SKM-1 treated with dmso at 0.1 percent for 144 hours (cell line): ENCODE measurements at regions not wholly inside any gene's neighbourhood (a gene's known extent, or its start where the extent isn't known, plus 50 kb on each side); places are given as distances from the start of the nearest gene placed in this dataset.
"Not testable (repeated sequence)": the region's sequence is repeated elsewhere in the genome, so short reads cannot be mapped to it uniquely, and the experiment has no call there.

ENCODE experiments used
- DNase-seq: peaks from one replicate; lab custom pipeline; 2025; ENCODE audit not compliant: unreplicated experiment; lab: John Stamatoyannopoulos, UW

- peak; percentile 22 for DNase-seq
Measured at GRCh38 chr2:81389203-81389602, 1084.7 kb upstream of the LRRTM1 start.

GRCh38 chr2:81363800-81364199 lies 1059.2 kb upstream of the LRRTM1 start:
- no peak for DNase-seq

GRCh38 chr2:81362468-81362867 lies 1057.9 kb upstream of the LRRTM1 start:
- DNase-seq, result not testable (repeated sequence)

- DNase-seq, result no peak
Measured at GRCh38 chr2:81355436-81355835, 1050.9 kb upstream of the LRRTM1 start.

DNA sequence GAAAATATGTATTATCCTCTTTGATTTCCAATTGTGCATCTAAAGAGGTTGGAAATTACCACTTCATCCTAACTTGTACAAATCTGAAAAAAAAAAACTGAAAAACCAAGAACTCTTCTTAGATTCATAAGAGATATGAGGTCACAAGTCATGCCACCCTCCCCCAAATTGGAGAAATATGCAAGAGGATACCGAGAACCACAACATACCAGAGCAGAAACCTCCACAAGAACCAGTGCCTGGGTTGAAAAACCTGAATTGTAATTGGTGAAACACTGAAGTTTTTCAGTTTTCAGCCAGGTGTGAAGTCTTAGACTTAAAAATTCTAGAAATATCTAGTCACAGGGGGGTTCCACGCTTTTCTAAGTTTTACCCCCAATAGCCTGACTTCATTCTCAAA lies 1029.5 kb upstream of the LRRTM1 start:
- no peak for DNase-seq

DNA sequence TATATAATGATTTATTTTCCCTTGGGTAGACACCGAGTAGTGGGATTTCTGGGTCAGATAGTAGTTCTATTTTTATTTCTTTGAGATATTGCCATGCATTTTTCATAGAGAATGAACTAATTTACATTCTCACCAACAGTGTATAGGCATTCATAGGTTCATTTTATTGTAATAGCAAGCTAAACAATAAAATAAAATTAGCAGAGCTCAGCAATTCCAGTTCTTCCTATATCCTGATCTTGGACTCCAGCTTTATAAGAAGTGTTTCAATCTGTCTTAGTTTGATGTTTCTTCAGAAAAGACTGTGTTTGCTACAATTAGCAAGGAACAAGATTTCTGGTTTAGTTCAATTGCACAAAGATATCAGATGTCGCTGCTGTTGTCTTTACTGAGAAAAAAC lies 1024.4 kb upstream of the LRRTM1 start:
- DNase-seq, result no peak

DNA sequence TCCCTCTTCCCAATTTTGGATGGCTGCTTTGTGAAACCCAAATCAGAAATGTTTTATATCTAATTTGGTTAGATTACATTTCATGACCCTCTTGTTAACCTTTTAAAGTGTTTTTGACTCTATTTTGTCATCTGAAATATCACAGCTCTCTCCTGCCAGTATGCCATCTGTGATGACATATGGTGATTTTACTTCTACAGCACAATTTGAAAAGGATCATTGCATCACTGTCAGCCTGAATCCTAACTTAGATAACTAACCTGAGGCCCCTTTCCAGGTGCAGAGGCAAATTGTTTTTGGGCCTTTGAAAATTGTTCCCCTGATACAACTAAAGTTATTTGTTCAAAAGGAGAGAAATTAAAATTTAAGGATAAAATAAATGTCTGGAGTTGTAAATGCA lies 1023.4 kb upstream of the LRRTM1 start:
- no peak for DNase-seq

DNA sequence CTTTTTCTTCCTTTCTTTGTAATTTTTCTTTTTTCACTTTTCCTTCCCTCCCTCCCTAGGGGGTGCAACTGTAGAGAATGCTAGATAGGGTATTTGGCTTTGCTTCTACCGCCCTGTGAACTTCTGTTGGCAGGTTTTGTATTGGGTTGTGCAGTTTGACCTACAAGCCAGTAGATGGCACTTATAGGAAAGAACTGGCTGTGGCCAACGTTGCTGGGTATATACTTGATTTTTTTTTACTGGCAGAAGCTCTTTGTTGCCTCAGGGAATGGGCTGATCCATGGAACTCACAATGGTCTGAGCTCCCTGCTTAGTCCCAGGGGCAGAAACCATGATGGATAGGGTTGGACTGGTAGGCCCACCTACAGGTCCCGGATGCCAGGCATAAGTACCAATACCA lies 1019.5 kb upstream of the LRRTM1 start:
- DNase-seq, result peak; percentile 36

GRCh38 chr2:81304154-81304830 lies 999.7 kb upstream of the LRRTM1 start:
- no peak for DNase-seq

DNA sequence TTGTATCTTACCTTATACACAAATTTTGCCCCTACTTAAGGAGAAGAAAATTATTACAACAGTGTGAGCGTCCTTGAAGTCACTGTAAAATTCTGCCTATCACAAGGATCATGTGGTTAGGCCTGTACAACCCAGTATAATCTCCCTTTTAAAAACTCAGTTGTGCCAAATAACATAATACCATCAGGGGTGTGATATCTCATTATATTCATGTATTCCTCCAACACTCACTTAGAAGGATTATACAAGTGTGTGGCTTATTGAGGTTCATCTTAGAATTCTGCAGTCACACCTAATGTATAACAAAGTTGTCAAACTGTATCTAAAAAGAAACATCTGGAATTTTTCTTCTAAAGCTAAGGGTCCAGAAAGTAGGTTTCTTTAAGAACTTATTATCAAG lies 998.8 kb upstream of the LRRTM1 start:
- no peak for DNase-seq

DNA sequence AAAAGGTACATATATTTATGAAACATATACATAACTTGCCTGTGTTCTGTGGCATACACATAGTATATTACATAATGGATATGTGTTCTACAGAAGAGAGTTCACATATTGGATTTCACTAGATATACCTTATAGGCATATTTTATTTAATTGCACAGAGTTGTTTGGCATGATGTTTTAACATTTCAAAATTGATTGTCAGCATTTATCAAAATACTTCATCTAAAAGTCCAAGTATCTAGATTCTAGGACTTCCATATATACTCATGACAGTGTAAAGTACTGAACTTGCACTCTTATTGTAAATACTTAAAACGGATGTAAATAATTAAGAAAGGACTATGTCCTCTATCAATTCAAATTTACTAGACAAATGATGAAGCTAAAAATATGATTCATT lies 995.3 kb upstream of the LRRTM1 start:
- no peak for DNase-seq

DNA sequence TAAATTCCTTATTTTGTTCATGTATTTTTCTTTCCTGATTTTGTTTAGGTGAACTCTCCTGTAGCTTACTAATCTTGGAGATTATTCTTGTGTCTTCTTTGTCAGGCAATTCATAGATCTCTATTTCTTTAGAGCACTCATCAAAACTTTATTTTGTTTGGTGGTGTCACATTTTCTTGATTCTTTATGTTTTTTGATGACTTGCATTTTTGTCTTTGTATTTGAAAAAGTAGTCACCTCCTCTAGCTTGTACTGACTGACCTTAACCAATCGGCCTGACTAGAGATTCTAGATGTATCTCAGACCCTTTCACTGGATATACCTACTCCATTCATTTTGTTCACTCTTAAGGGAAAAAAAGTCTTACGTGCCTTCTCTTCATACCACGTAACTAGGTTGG lies 986.3 kb upstream of the LRRTM1 start:
- no peak for DNase-seq

DNA sequence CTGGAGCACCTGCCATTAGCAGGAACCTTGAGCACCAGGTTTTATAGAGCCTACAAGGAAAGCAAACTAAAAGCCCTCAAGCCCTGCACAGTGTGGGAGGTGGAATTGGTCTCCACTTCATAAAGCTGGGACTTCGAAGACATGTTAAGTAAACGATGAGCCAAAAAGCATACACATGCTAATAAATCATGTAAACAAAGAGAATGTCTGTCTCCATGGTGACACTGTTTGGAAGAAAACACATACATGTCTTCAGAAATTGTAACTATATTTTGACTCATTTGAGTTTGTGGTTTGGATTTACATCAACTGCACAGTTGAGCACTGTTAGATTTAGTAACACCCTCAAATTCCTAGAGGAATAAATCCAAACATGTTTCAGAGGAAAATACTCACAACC lies 978.5 kb upstream of the LRRTM1 start:
- no peak for DNase-seq

GRCh38 chr2:81282151-81282769 lies 977.7 kb upstream of the LRRTM1 start:
- DNase-seq, result no peak

DNA sequence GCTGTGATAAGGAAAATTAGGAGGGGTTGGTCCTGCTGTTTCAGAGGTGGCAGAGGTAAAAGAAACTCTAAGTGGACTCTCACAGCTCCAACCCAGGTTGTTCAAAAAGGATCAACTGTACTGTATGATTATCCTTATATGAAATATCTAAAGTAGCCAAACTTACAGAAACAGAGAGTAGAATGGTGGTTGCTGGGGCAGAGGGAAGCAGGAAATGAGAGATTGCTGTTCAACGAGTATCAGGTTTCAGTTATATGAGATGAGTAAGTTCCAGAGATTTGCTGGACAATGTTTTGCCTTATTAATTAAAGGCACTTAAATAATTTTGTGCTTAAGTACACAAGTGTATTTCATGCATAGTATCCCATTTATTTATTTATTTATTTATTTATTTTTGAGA lies 972.0 kb upstream of the LRRTM1 start:
- no peak for DNase-seq

- peak; percentile 49 for DNase-seq
Measured at GRCh38 chr2:81266106-81266505, 961.6 kb upstream of the LRRTM1 start.

DNA sequence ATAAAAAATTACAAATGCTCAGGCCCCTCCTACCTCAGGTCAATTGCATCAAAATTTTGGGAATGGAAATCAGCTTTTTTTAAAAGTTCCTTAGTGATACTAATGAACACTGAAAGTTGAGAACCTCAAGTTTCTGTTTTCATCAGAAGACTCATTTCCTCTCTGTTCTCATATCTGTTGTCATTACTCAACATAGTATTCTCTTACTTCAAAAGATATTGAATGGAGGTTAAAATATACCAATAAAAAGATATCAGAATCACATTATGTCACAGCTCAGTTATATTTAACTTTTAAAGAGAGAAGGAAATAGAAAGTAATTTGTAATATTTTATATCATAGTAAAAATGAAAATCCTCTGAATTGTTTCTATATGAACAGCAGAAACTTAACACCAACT lies 959.4 kb upstream of the LRRTM1 start:
- no peak for DNase-seq

- DNase-seq, result no peak
Measured at GRCh38 chr2:81260320-81260719, 955.8 kb upstream of the LRRTM1 start.

DNA sequence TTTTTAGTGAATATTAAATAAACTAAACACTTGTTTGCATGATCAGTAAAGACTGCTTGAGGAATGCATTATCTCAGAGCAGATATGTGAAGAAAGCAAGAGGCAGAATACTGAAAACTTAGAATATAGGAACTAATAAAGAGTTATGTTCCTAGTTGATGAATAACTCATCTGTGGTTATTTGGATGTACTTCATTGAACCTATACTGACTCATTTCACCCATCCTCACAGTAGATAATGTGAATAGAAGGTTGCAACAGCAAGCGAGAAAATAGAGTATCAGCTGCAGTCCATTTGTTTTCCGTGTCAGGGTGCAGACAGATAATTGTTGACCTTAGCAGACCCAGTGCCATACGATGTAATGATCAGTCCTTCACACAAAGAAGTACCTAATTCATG lies 945.7 kb upstream of the LRRTM1 start:
- no peak for DNase-seq

GRCh38 chr2:81249152-81249551 lies 944.6 kb upstream of the LRRTM1 start:
- no peak for DNase-seq

- DNase-seq, result no peak
Measured at GRCh38 chr2:81247648-81248047, 943.1 kb upstream of the LRRTM1 start.

- DNase-seq, result no peak
Measured at GRCh38 chr2:81242501-81242900, 937.9 kb upstream of the LRRTM1 start.

GRCh38 chr2:81238462-81238861 lies 933.9 kb upstream of the LRRTM1 start:
- no peak for DNase-seq
